Astrocyte of the hippocampus (primary cell): ENCODE measurements at regions not wholly inside any gene's neighbourhood (a gene's known extent, or its start where the extent isn't known, plus 50 kb on each side); places are given as distances from the start of the nearest gene placed in this dataset.
"Not testable (repeated sequence)": the region's sequence is repeated elsewhere in the genome, so short reads cannot be mapped to it uniquely, and the experiment has no call there.

ENCODE experiments used
- DNase-seq: peaks from one replicate; pipeline ENCODE4 v3.0.0; 2011; ENCODE audit warnings: low read depth, low spot score

DNA sequence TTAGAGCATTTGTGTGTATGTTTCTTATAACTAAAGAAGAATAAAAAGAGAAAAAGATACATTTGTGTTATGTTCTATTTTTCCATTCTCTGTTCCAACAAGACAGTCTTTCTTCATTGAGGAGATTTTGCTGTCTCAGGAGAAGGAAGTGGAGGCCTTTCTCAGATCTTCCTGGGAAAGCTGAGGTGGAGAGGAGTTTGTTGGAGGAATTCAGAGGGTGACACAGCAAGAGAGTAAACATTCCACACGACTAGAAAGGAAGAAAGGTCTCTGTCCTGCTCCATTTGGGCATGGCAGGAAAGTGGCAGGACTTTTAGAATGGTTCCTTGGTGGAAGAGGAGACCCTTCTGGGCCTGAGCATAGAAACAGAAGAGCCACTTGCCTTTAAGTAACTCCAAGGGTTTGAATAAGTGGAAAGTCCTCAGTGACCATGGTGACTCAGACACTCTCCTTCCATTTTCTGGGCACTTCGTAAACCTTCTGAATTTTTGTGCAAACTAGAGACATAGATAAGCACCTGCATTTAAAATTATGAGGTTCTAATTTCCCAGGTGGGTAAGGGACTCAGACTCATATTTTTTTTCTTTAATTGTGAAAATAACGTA, 52.3 kb upstream of the COL5A2 start:
- DNase-seq: no peak

DNA sequence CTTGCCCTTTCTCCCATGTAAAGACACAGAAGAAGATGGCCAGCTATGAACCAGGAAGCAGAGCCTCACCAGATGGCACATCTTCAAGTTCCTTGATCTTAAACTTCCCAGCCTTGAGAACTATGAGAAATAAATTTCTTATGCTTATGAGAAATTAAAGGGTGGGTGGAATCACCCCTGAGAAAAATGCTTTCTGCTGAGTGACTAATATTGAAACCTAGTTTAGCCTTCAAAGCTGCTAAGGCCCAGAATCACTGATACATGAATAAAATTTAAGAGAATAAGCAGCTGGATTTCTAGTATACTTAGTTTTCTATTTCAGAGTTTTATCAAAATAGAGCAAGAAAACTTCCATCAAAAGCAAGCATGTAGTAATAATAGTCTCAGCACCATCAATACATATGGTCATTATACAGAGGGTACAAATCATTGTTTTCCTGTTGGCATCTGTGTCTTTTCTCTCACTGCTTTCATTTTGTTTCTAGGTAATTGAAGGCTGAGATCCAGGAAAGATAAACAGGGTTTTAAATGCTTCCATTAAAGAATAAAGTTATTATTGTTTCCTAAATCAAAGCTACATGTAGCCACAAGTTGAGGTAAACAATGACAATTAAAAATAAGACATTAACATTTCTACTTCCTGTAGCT, 53.3 kb upstream of the COL5A2 start:
- DNase-seq: no peak

DNA sequence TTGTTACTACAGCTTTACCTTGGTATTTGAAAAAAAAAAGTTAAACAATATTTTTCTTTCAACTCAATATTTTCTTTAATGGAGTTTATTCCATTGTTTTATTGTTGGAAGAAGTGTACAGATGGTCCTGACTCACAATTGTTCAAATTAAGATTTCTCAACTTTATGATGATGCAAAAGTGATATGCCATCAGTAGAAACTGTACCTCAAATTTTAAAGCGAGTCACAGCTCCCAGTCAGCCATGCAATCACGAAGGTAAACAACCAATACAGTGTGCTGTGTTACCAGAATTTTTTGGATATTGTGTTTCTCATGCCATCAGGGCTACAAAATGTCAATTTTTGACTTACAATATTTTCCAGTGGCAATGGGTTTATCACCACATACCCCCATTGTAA, 54.0 kb upstream of the COL5A2 start:
- no peak for DNase-seq

DNA sequence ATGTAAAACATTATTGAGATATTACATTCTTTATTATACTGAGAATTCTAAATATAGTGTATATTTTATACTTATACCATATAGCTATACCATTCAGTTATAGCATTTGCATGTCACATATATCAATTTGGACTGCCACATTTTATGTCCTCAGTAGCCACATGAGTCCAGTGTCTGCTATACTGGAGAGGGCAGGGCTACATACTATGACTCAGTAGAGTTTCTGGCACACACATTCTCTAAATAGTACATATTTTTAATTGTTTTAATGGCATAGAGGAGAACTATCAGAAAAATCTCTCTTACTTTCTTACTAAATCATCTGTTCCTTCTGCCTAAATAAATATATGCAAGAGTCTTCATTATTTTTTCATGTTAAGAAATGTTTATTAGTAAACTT, 55.4 kb upstream of the COL5A2 start:
- DNase-seq: no peak

DNA sequence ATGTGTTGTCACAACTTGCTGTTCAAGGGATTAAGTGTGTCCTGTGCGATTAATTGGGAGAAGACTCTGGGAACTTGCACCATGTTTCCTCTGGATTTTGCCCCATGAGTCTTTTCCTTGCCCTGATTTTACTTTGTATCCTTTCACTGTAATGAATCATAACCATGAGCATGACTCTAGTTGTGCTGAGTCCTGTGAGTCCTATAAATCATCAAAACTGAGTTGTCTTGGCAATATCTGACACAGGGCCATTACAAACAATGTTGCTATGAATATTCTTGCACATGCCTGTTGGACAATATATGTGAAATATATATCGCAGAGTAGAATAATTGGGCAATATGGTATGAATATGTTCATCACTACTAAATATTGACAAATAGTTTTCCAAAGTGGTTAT, 56.5 kb upstream of the COL5A2 start:
- no peak for DNase-seq

DNA sequence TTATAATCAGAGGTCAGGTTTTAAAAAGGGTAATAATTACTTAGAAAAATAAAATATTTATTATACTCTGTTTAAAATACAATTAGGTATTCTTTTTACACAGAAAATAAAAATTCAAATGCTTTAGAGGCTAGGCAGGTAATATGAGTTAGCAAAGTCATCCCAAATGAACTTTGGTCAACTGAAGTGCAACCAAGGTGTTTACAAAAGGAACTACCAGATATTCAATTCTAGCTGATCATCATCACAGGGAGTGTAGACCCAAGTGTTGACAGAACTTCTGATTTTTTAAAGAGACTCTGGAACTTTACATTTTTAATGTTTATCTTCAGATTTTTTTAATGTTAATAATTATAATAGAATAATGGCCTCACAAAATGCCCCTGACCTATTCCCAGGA, 59.3 kb upstream of the COL5A2 start:
- DNase-seq: no peak

DNA sequence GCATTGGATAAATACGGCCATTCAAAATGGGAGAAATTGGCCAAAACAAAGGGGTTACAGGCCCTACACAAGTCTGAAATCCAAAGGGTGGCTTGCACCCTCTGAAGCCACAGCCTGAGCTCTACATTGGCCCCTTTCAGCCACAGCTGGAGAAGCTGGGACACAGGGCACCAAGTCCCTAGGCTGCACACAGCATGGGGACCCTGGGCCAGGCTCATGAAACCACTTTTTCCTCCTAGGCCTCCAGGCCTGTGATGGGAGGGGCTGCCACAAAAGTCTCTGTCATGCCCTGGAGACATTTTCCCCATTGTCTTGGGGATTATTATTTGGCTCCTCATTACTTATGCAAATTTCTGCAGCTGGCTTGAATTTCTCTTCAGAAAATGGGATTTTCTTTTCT, 64.3 kb upstream of the COL5A2 start:
- DNase-seq: not testable (repeated sequence)

DNA sequence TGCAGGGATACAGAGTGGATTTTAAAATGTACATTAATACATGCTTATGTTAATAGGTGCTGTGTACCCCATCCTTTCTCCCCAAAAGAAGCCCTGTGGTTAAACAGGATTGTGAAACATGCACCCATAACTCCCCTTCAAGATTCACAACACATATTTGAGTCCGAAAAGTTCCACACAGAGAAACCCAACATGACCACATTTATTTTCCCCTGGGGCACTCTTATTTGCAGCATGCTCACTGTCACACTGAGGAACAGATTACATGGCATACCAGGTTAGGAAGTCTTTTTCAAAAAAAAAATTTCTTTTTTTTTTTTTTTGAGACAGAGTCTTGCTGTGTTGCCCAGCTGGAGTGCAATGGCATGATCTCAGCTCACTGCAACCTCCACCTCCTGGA, 67.7 kb upstream of the COL5A2 start:
- no peak for DNase-seq

DNA sequence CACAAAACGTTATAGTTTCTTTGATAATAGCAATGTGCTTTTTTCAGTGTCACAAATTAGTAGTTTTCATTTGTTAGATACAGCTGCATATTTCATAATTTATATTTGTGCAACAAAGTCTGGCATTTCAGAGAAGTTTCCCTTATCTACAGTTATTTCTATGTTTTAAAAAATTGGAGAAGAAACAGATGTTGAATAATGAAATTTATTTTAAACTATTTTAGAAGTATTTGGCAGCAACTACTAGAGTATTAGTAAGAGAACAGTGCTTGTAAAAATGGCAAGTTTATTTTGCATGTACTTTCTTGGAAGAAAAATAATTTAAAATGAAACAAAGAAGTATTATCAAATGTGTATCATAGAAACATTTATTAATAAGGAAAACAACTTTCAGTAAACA, 68.6 kb upstream of the COL5A2 start:
- no peak for DNase-seq

DNA sequence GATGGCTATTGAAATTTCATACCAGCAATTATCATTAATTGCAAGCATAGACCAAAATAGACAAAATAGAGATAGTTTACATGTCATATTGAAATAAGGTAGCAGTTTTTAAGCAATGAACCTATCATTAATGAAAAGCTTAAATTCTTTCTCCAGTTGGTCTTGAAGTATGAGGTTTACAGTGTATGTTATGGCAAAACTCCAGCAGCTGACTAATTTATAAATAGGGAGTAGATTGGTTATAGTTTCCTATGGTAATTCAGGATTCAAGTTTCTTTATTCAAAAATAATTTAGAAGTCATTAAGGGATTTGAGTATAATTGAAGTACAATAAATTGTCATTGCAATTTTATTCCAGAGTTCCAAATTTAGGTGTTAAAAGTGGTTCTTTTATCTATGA, 69.6 kb upstream of the COL5A2 start:
- peak; percentile 56 for DNase-seq

DNA sequence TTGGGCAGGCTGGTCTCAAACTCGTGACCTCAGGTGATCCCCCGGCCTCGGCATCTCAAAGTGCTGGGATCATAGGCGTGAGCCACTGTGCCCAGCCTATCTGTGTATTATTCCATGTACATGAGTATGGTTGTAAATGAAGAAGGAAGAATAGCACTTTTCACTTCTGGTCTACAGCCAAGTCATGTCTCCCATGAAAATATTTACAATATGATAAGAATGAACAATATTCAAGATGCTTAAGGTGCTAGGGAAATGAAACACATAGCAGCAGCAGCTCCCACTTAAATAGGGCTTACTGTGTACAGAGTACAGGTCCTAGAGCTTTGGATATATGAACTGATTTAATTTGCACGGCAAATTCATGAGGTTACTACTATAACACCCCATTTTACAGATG, 70.3 kb upstream of the COL5A2 start:
- DNase-seq: no peak

DNA sequence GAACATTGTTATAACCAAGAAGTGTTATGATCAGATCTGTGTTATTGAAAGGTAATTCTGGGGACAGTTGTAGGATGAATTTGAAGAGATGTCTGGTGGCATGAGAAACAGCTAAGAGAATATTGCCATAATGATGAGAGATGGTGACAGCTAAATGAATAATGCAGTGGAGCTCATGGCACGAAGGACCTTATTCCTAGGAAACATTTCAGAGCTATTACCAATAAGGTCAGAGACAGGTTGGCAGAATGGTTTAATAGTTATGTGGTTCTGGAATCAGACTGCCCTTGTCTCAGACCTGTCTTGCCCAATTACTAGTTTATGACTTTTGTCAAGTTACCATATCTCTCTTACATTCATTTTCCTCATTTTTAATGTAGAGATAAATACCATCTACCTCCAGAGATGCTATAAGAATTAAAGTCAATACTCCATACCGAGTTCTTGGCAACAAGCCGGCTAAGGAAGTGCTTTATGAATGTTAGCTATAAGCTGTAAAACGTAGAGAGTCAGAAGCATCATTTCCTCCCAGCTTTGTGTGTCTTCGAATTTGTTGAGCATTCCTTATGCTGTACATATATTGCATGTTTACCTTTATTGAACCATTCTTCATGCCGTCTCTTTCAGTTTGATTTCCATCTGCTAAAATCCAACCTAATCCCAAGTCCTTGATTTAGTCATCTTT, 73.6 kb upstream of the COL5A2 start:
- DNase-seq: no peak

DNA sequence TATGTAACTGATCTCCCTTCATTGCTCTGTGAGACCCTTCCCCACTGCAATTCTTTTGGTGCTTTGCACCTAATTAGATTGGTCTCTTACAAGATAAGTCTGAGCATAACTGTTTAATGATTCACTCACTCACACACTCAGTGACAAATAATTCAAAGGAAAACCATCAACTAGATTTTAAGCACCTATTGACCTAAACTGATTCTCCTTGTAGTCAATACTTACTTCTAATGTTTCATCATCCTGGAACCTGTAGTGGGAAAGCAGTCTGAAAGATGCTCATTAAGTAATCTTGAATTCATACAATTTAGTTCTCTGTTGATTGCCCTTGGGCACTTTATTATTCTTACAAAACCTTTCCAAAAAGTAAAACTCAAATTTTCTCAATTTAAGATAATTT, 74.3 kb upstream of the COL5A2 start:
- DNase-seq: no peak

DNA sequence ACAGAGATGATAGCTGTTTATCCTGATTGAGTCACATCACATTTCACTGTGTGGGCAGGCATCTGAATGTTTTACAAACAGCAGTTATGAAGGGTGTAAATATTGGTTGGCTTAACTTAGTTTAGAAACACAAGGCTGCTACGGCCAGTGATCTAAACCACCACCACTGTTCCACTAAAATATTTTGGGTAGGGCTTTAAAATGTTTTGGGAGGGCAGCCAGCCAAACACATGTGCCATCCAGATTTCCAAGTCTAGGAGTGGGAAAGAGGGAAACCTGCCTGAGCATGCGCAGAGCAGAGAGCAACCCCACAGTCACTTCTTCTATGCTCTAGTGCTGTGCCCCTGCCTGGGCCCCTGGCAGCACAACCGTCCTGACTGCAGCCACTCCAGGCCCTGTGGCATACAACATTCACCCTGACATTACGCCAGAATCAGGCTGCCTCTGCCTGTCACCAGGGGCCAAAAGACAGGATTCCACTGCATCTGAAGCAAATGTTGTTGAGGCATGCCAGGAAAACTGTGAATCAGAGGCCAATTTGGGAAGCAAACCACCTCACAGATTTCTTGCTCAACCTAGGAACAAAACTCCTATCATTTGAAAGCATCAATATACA, 74.8 kb upstream of the COL5A2 start:
- peak; percentile 57 for DNase-seq

DNA sequence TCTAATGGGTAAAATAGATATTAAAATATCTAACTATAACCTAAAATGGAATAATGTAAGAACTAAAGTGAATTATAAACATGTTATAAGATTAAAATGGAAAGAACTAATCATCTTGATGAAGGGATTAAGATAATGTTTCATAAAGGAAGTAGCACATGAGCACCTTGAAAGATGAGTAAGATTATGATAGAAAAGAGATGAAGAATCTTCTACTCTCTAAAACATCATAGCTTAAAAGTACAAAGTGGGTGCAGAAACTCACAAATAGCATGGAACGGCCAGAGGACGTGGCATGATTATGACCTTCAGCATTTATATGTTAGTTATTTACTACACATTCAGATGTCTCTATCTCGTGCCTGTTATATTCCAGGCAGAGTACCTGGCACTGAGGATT, 76.2 kb upstream of the COL5A2 start:
- DNase-seq: no peak

DNA sequence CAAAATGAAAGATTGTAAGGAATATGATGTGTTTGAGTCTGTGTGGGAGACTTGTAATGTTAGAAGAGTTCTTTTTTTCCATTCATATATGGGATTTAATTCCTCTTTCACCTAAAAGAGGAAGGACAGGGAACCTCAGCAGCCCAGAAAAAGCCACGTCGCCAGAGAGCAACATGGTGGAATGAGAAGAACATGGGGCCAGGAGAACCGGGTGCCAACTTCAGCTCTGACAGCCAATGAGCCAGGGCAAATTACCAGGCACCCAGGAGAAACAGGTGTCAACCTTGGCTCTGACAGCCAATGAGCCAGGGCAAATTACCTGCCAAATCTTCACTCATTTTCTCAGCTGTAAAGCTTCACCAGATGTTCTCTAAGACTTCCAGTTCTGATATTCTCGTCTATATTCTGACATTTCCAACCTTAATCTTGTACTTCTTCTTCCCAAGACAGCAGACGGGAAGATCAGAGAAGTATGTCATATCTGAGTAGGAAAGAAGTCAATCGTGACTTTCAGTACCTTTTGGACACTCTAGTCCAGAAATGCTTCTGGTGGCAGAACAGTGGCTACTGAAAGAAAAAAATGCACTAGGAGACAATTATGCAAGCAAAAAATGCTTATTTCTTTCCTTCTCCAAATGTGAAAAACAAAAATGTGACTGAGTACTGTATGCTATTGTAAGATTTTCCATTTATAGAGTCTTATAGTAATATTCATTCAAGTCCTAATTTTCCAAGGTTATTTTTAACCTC, 79.2 kb upstream of the COL5A2 start:
- DNase-seq: no peak

DNA sequence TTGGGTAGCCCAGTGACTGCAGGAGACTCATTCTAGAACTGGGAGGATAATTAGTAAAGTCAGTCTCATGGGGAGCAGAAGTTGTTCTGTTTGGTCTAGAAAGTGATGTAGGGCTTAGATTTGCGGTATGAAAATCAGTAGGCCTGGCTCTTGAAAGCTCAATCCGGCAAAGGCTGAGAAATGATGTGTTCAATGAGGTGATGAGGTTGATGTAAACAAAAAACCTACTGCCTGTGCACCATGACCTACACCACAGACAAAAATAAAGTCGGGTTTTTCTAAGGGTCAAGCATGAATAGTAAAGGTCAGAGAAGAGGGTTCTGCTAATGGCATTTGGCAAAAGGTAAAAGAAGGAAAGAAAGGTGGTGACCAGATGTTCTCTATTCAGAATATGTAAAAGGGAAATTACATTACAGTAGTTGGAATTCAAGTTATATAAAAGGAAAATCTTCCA, 80.8 kb upstream of the COL5A2 start:
- DNase-seq: no peak

DNA sequence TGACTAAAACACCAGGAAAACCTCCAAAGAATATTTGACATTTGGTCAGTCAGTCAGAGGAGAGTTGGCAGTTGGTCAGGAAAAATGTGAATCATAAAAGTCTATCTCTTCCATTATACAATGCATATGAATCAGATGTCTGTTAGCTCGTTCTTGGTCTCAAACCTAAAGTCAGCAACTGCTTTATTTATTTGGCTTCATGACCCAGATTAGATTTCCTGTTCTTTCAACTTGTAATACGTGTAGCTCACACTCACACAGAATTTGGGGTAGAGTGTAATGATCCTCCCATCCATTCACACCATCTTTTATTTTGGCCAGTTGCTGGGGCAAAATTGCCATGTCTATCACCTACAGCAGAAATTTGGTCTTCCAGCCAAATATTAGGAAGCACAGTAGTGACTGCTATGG, 81.9 kb upstream of the COL5A2 start:
- peak; percentile 33 for DNase-seq

DNA sequence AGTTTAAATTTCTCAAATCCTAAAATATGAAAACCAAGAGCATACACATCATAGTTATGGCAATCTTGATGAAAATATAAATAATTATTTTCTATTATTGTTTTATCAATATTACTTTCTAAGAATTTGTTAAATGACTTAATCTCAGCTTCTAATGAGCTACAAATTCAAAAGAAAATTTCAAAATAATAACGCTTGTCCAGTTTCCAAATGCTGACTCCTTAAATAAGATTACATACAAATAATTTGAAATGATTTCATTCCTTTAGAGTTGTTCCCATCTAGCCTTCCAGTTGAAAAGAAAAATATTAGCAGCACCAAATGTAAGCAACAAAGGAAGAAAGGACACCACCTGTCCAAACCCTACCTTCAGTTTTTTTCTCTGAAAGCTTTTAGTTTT, 82.4 kb upstream of the COL5A2 start:
- DNase-seq: no peak

DNA sequence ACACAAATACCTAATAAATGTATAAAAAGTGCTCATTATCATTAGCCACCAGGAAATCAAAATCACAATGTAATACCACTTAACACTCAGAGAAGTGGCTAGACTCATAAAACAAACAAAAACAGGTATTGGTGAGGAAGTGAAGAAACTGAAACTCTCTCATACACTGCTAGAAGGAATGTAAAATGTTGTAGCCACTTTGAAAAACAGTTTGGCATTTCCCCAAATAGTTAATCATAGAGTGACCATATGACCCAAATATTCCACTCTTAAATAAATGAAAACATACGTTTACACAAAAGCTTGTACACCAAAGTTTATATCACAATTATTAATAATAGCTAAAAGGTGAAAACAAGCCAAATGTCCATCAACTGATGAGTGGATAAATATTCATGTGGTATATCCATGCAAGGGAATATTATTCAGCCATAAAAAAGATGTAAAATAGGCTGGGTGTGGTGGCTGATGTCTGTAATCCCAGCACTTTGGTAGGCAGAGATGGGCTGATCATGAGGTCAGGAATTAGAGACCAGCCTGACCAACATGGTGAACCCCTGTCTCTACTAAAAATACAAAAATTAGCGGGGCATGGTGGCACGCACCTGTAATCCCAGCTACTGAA, 86.2 kb upstream of the COL5A2 start:
- DNase-seq: no peak

DNA sequence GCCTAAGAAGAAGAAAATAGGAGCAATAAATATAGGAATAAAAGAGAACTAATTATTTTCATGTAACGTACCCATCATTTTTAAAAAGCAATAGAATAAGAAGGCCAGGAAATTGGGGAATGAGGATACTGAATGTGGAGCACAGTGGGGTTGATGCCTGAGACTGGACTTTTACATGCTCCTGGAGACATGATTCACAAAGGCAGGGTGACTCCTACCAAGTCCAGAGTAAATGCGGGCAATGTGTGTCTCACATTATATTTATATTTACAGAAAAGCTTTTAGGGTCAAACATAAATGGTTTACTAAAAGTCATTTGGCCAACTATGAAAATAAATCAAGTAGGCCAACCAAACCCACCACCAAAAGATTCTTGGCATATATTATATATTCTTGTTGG, 87.9 kb upstream of the COL5A2 start:
- DNase-seq: no peak
